HG02884 (cell line): ENCODE measurements at regions not wholly inside any gene's neighbourhood (a gene's known extent, or its start where the extent isn't known, plus 50 kb on each side); places are given as distances from the start of the nearest gene placed in this dataset.
"Not testable (repeated sequence)": the region's sequence is repeated elsewhere in the genome, so short reads cannot be mapped to it uniquely, and the experiment has no call there.

Source experiments
- ATAC-seq: cut with Tn5 transposase; IDR thresholded peaks from one replicate; pipeline ENCODE4 v1.9.1; 2021; ENCODE audit warnings: mild to moderate bottlenecking, moderate library complexity; ENCODE audit not compliant: unreplicated experiment

- ATAC-seq, result no peak
Measured at GRCh38 chr13:30072818-30073186, 222.4 kb upstream of the UBL3 start.

- ATAC-seq, result no peak
Measured at GRCh38 chr13:30071969-30072817, 221.8 kb upstream of the UBL3 start.

DNA sequence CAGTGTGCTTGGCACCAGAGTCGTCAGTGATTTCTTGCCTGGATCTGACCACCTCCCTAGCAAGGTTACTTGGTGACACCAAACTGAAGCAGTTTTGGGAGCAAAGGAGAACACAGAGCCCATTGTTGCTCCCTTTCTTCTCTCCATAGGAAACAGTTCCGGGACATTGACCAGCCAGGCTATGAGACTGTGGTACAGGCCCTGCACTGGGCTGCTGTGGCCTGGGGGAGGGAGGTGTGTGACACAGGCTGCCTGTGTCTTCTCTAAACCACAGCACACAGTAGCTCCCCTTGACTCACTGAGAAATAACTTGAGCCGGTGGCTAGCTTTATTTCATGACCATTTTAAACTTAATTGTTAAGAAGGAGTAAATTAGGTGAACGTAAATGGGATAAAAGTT is 214.8 kb upstream of the UBL3 start:
- ATAC-seq, result no peak

- no peak for ATAC-seq
Measured at GRCh38 chr13:30063892-30064291, 213.5 kb upstream of the UBL3 start.

GRCh38 chr13:30061217-30061616 is 210.8 kb upstream of the UBL3 start:
- no peak for ATAC-seq

GRCh38 chr13:30058429-30058828 is 208.0 kb upstream of the UBL3 start:
- ATAC-seq, result no peak

DNA sequence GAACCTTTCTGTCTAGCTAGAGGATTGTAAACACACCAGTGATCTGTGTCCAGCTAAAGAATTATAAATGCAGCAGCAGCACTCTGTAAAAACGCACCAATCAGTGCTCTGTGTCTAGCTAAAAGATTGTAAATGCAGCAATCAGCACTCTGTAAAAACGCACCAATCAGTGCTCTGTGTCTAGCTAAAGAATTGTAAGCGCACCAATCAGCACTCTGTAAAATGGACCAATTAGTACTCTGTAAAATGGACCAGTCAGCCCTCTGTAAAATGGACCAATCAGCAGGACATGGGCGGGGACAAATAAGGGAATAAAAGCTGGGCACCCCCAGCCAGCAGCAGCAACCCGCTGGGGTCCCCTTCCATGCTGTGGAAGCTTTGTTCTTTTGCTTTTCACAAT is 204.1 kb upstream of the UBL3 start:
- not testable (repeated sequence) for ATAC-seq

- no peak for ATAC-seq
Measured at GRCh38 chr13:30053939-30054338, 203.5 kb upstream of the UBL3 start.

- no peak for ATAC-seq
Measured at GRCh38 chr13:30052120-30052519, 201.7 kb upstream of the UBL3 start.

GRCh38 chr13:30051531-30052060 is 201.2 kb upstream of the UBL3 start:
- ATAC-seq, result no peak

- ATAC-seq, result no peak
Measured at GRCh38 chr13:30049692-30050091, 199.3 kb upstream of the UBL3 start.

- ATAC-seq, result peak; percentile 62
Measured at GRCh38 chr13:30047154-30047874, 196.9 kb upstream of the UBL3 start.

- no peak for ATAC-seq
Measured at GRCh38 chr13:30045916-30046704, 195.7 kb upstream of the UBL3 start.

DNA sequence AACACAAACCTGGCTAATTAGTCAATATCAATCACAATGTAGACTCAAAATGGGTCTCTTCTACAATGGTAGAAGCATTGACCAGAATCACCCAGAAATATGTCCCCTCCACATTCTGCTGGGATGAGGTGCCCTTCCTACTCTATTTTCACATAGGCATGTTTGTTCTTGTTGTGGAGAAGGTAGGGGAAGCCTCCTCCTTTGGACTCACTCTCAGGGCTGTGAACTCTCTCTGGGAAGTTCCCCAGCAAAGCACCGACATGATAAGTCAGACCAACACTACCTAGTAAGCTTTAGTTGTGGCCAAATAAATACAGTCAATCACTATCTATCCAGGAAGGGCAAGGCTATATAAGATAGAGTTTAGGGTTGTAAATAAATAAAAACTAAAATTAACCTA is 194.5 kb upstream of the UBL3 start:
- ATAC-seq, result no peak

DNA sequence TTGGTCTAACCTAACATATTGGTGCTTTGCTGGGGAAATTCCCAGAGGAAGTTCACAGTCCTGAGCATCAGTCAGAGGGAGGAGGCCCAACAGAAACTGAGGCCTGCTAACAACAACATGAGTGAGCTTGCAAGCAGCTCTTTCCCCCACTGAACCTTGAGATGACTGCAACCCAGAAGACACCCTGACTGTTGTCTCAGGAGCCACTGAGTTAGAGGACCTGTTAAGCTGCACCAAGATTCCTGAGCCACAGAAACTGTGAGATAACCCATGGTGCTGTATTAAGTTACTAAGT is 193.2 kb upstream of the UBL3 start:
- ATAC-seq, result no peak

DNA sequence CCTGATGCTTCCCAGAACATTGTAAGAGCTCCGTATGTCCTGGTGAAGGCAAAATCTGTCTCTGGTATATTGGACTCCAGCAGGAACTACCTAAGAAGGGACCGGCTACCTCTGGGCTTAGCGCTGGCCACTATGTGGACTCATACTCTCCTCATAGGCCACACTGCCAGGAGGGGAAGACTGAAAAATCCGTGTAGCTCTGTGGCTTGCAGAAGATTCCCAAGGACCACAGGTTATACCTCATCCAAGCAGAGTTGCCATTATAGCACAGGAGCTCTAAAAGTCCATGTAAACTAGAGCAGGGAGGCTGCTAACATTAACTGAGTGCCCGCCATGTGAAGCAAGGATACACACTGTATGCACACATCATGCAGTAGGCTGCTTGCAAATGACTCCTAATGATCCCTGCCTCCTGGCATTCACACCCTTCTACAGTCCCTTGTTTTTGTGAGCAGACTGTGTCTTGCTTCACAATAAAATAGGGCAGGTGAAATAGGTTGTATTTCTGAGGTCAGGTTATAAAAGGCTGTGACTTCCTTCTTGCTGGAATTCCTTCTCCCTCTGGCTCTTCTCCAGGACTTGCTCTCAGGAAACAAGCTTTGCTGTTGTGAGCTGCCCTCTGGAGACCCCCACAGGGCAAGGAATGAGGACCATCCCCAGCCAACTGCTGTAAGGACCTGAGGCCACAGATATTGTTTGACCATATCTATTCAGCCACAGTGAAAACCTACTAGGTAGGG is 192.6 kb upstream of the UBL3 start:
- ATAC-seq, result no peak

DNA sequence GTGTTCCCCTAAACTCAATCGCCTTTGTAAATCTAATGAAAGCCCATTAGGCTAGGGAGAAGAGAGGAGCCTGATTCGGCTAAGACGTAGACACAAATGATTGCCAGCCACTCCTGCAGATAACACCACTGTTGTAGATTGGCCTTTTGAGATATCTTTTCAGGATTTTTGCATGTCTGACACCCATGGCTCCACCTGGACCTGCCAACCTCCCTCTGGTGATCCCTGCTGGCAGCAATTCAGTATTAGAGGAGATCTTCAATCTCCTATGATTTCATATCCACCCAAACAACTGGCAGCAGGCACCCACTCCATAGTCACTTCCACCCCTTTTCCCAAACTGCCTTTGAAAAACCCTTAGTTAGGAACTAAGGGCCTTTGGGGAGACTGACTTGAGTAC is 191.9 kb upstream of the UBL3 start:
- ATAC-seq, result no peak

DNA sequence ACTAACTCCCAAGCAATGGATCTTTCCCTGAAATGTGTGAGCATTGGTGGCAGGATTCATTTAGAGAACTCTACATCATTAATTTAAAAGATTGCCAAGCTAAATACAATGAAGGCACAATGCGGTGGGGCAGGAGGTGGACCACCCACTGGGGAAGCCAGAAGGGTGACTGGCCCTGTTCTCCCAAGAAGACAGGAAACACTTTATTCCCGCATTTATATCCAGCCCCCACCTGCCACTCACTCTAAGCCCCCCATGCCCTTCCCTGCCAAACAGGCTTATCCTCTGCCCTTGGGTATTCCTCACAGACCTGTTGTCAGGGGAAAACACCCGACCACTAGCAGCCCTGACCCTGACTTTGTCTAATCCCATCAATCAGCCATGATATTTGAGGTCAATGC is 189.1 kb upstream of the UBL3 start:
- no peak for ATAC-seq

DNA sequence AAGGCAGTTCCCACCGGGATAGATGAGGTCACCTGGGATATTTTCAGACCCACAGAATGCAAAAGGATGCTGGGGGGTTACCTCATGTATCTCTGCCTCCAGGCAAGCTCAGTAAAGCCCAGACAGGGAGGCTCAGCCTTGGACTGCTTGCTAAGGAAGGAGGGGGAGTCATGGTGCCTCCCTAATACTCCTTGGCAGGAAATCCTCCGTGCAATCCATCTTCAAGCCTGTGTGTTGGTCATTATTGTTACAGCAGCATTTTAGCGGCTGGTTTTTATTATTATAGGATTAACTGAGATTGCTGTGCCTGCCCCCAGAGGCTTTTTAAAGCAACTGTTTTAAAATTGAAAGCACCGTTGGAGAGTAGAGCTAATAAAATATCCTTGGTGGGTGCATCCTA is 188.5 kb upstream of the UBL3 start:
- no peak for ATAC-seq

GRCh38 chr13:30037766-30038165 is 187.3 kb upstream of the UBL3 start:
- no peak for ATAC-seq

DNA sequence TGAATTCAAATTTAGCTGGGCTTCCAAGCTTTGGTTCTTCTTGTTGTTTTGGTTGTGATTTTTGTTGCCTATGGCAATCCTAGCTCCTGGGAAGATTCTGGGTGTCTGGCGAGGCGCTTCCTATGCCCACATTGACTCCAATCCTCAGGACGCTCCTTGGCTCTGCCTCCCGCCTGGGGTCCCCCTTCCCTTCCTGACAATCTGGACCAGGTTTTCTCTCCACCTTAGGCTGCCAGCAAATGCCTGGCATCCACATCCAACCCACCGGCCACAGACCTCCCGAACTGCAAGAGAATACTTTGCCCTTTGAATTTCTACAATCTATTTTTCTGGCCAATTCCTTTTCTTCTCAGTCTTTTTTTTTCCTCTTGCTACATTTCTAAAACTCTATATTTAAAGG is 186.9 kb upstream of the UBL3 start:
- no peak for ATAC-seq
